H9 (cell line): ENCODE measurements at regions not wholly inside any gene's neighbourhood (a gene's known extent, or its start where the extent isn't known, plus 50 kb on each side); places are given as distances from the start of the nearest gene placed in this dataset.

Experiments
- DNase-seq: peaks from one replicate; pipeline ENCODE4 v3.0.0-alpha.2; 2017
- H2AFZ ChIP-seq: one replicate; pipeline ENCODE4 v1.6.1; 2013; ENCODE audit warnings: mild to moderate bottlenecking, low read length, control low read depth, moderate library complexity
- H2AK5ac ChIP-seq: 2 replicates; pipeline ENCODE4 v1.6.1; 2013; ENCODE audit warnings: low read length, control low read depth, mixed read lengths; ENCODE audit not compliant: insufficient read length
- H2BK120ac ChIP-seq: one replicate; pipeline ENCODE4 v1.6.1; 2013; ENCODE audit warnings: low read depth, mild to moderate bottlenecking, low read length, control low read depth, inconsistent platforms; ENCODE audit not compliant: poor library complexity, severe bottlenecking
- H2BK12ac ChIP-seq: 2 replicates; pipeline ENCODE4 v1.6.1; 2013; ENCODE audit warnings: low read length, control low read depth, mixed read lengths, low read depth; ENCODE audit not compliant: insufficient read length
- H2BK15ac ChIP-seq: 2 replicates; pipeline ENCODE4 v1.6.1; 2013; ENCODE audit warnings: low read depth, low read length, control low read depth
- H2BK20ac ChIP-seq: one replicate; pipeline ENCODE4 v1.6.1; 2013; ENCODE audit warnings: low read depth, mild to moderate bottlenecking, low read length, control low read depth, inconsistent platforms; ENCODE audit not compliant: poor library complexity, severe bottlenecking
- H2BK5ac ChIP-seq: 2 replicates; pipeline ENCODE4 v1.6.1; 2013; ENCODE audit warnings: low read length, control low read depth, mixed read lengths; ENCODE audit not compliant: insufficient read length
- H3K14ac ChIP-seq: 2 replicates; pipeline ENCODE4 v1.6.1; 2013; ENCODE audit warnings: low read length, control low read depth; ENCODE audit not compliant: insufficient read depth
- H3K18ac ChIP-seq: 2 replicates; pipeline ENCODE4 v1.6.1; 2013; ENCODE audit warnings: low read depth, mild to moderate bottlenecking, mixed read lengths, low read length, control low read depth; ENCODE audit not compliant: insufficient read length
- H3K23ac ChIP-seq: 2 replicates; pipeline ENCODE4 v1.6.1; 2013; ENCODE audit warnings: low read length, control low read depth, mixed read lengths, low read depth; ENCODE audit not compliant: insufficient read length
- H3K23me2 ChIP-seq: 2 replicates; pipeline ENCODE4 v1.6.1; 2013; ENCODE audit warnings: low read depth, mild to moderate bottlenecking, mixed read lengths, low read length, control low read depth; ENCODE audit not compliant: insufficient read length, poor library complexity, severe bottlenecking
- H3K27ac ChIP-seq: 2 replicates; pipeline ENCODE4 v1.5.1; 2013; ENCODE audit warnings: low read length, control low read depth, mixed read lengths, low read depth; ENCODE audit not compliant: insufficient read length
- H3K27me3 ChIP-seq: 2 replicates; pipeline ENCODE4 v1.6.1; 2013; ENCODE audit warnings: low read length, control low read depth, inconsistent platforms; ENCODE audit not compliant: insufficient read depth
- H3K4ac ChIP-seq: 2 replicates; pipeline ENCODE4 v1.6.1; 2013; ENCODE audit warnings: low read depth, mild to moderate bottlenecking, control low read depth, inconsistent platforms, low read length, moderate library complexity
- H3K4me1 ChIP-seq: 2 replicates; pipeline ENCODE4 v1.6.1; 2013; ENCODE audit warnings: low read length, control low read depth, inconsistent platforms; ENCODE audit not compliant: insufficient read depth
- H3K4me2 ChIP-seq: 2 replicates; pipeline ENCODE4 v1.6.1; 2013; ENCODE audit warnings: low read length, control low read depth, mixed read lengths; ENCODE audit not compliant: insufficient read length, insufficient read depth
- H3K56ac ChIP-seq: 2 replicates; pipeline ENCODE4 v1.6.1; 2013; ENCODE audit warnings: low read depth, mild to moderate bottlenecking, mixed read lengths, low read length, control low read depth; ENCODE audit not compliant: insufficient read length
- H3K79me1 ChIP-seq: 2 replicates; pipeline ENCODE4 v1.6.1; 2013; ENCODE audit warnings: low read depth, mild to moderate bottlenecking, moderate library complexity, low read length, control low read depth, inconsistent platforms; ENCODE audit not compliant: insufficient read depth, poor library complexity, severe bottlenecking
- H3K79me2 ChIP-seq: 2 replicates; pipeline ENCODE4 v1.6.1; 2013; ENCODE audit warnings: low read length, control low read depth, inconsistent platforms; ENCODE audit not compliant: insufficient read depth
- H3K9ac ChIP-seq: 2 replicates; pipeline ENCODE4 v1.6.1; 2013; ENCODE audit warnings: low read length, control low read depth, mixed read lengths; ENCODE audit not compliant: insufficient read length; ENCODE audit errors: extremely low read depth
- H3K9me3 ChIP-seq: one replicate; pipeline ENCODE4 v1.6.1; 2013; ENCODE audit warnings: low read depth, low read length, inconsistent platforms; ENCODE audit not compliant: control insufficient read depth
- H3T11ph ChIP-seq: one replicate; pipeline ENCODE4 v1.6.1; 2013; ENCODE audit warnings: mild to moderate bottlenecking, low read length, control low read depth, inconsistent platforms
- H4K20me1 ChIP-seq: one replicate; pipeline ENCODE4 v1.6.1; 2013; ENCODE audit not compliant: control insufficient read depth, insufficient read length, insufficient read depth
- H4K5ac ChIP-seq: 2 replicates; pipeline ENCODE4 v1.6.1; 2013; ENCODE audit warnings: low read depth, mild to moderate bottlenecking, mixed read lengths, low read length, control low read depth; ENCODE audit not compliant: insufficient read length
- H4K8ac ChIP-seq: replicated peaks from 2 replicates; pipeline ENCODE4 v1.6.1; 2013; ENCODE audit warnings: low read length, control low read depth, mixed read lengths, low read depth; ENCODE audit not compliant: insufficient read length
- H4K91ac ChIP-seq: 2 replicates; pipeline ENCODE4 v1.6.1; 2013; ENCODE audit warnings: low read depth, mild to moderate bottlenecking, moderate library complexity, mixed read lengths, low read length, control low read depth; ENCODE audit not compliant: insufficient read length
- H3K27ac Mint-ChIP-seq, 3 experiments: 2 replicates in 2 of 3; 3 replicates in 1 of 3; pipeline ENCODE4 v1.8.0; 2020 to 2021; ENCODE audit warnings: mixed read lengths in 3 of 3, mild to moderate bottlenecking in 1 of 3, moderate library complexity in 1 of 3
- H3K27me3 Mint-ChIP-seq: 2 replicates; pipeline ENCODE4 v1.8.0; 2021; ENCODE audit warnings: low read depth, mild to moderate bottlenecking, moderate library complexity, mixed read lengths
- H3K36me3 Mint-ChIP-seq, 3 experiments: 2 replicates in 2 of 3; 3 replicates in 1 of 3; pipeline ENCODE4 v1.8.0; 2020 to 2021; ENCODE audit warnings: low read depth in 3 of 3, mixed read lengths in 3 of 3; ENCODE audit not compliant: insufficient read depth in 1 of 3
- H3K4me1 Mint-ChIP-seq, 2 experiments: 2 replicates each; pipeline ENCODE4 v1.8.0; 2020; ENCODE audit warnings: mixed read lengths in 2 of 2
- H3K4me3 Mint-ChIP-seq, 2 experiments: 2 replicates in 1 of 2; 3 replicates in 1 of 2; pipeline ENCODE4 v1.8.0; 2020 to 2021; ENCODE audit warnings: mild to moderate bottlenecking in 2 of 2, mixed read lengths in 2 of 2, moderate library complexity in 1 of 2
- H3K9me3 Mint-ChIP-seq, 2 experiments: 2 replicates in 1 of 2; 3 replicates in 1 of 2; pipeline ENCODE4 v1.8.0; 2020; ENCODE audit warnings: mild to moderate bottlenecking in 2 of 2, mixed read lengths in 2 of 2, moderate library complexity in 1 of 2
- CTCF ChIP-seq: fragments of 200-600 bp; sonication (generic); conservative IDR thresholded peaks from 3 replicates; pipeline ENCODE4 v1.8.0; 2021; ENCODE audit warnings: antibody characterized with exemption, mild to moderate bottlenecking
- WGBS: extraction: QIAGEN DNeasy Blood & Tissue Kit; methylation state at CpG from one replicate; pipeline ENCODE4 v1.1.7; 2013; ENCODE audit warnings: missing lambda C conversion rate, low lambda C conversion rate, mixed read lengths; ENCODE audit not compliant: insufficient read length; ENCODE audit errors: extremely low coverage; 5-methylcytosine and 5-hydroxymethylcytosine counted together

- TF ChIP-seq CTCF = no peak
- H3K27me3 Mint-ChIP-seq = no peaks in the 10 kb centered on the region
- H2AK5ac ChIP-seq = no peak overlapping the region
- no peak overlapping the region for H3K4me3 Mint-ChIP-seq
- no peak overlapping the region for H4K8ac ChIP-seq
- H3K56ac ChIP-seq = no peak overlapping the region
- no peak overlapping the region for H3K23ac ChIP-seq
- H3K4me2 ChIP-seq = no peak overlapping the region
- peaks cover 5 to 6% of the 10 kb centered on the region in 2 experiments; a peak in 3 of 4 replicates for H3K4me1 Mint-ChIP-seq
- whole genome bisulfite sequencing = no CpG with 5 or more reads among the region's 5 CpGs
- H4K91ac ChIP-seq = no peak overlapping the region
- no peak for DNase-seq
- H2BK5ac ChIP-seq = no peak overlapping the region
- no peak overlapping the region for H2BK15ac ChIP-seq
- H3K27me3 ChIP-seq = no peaks in the 10 kb centered on the region
- no peaks in the 10 kb centered on the region for H3K36me3 Mint-ChIP-seq
- no peaks in the 10 kb centered on the region for H4K20me1 ChIP-seq
- no peak overlapping the region for H3T11ph ChIP-seq
- H3K4me1 ChIP-seq = no peaks in the 10 kb centered on the region
- H3K23me2 ChIP-seq = no peaks in the 10 kb centered on the region
- H3K4ac ChIP-seq = no peak overlapping the region
- no peak overlapping the region for H2BK12ac ChIP-seq
- no peak overlapping the region for H2BK20ac ChIP-seq
- H3K9me3 ChIP-seq = no peaks in the 10 kb centered on the region
- H4K5ac ChIP-seq = no peak overlapping the region
- no peak overlapping the region for H2BK120ac ChIP-seq
- no peaks in the 10 kb centered on the region for H3K79me1 ChIP-seq
- no peaks in the 10 kb centered on the region for H3K9me3 Mint-ChIP-seq
- H3K79me2 ChIP-seq = no peaks in the 10 kb centered on the region
- no peak overlapping the region for H3K27ac ChIP-seq
- no peak overlapping the region for H3K18ac ChIP-seq
- H2AFZ ChIP-seq = no peak overlapping the region
- no peak overlapping the region for H3K27ac Mint-ChIP-seq
- H3K9ac ChIP-seq = no peak overlapping the region
- no peak overlapping the region for H3K14ac ChIP-seq
Measured at GRCh38 chr1:213776969-213777368, 210.8 kb upstream of the PROX1 start.
